ENCODE measurements at regions not wholly inside any gene's neighbourhood (a gene's known extent, or its start where the extent isn't known, plus 50 kb on each side); places are given as distances from the start of the nearest gene placed in this dataset.
"Not testable (repeated sequence)": the region's sequence is repeated elsewhere in the genome, so short reads cannot be mapped to it uniquely, and the experiment has no call there.

DNA sequence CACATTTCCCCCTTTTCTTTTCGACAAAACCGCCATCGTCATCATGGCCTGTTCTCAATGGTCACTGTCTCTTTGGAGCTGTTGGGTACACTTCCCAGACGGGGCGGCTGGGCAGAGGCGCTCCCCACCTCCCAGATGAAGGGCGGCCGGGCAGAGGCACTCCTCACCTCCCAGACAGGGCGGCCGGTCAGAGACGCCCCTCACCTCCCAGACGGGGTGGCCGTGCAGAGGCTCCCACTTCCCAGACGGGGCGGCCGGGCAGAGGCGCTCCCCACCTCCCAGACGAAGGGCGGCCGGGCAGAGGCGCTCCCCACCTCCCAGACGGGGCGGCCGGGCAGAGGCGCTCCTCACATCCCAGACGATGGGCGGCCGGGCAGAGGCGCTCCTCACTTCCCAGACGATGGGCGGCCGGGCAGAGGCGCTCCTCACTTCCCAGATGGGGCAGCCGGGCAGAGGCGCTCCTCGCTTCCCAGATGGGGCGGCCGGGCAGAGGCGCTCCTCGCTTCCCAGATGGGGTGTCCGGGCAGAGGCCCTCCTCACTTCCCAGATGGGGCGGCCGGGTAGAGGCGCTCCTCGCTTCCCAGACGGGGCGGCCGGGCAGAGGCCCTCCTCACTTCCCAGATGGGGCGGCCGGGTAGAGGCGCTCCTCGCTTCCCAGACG lies 82.6 kb upstream of the TFPI start:
- TF ChIP-seq, protein P1, sequence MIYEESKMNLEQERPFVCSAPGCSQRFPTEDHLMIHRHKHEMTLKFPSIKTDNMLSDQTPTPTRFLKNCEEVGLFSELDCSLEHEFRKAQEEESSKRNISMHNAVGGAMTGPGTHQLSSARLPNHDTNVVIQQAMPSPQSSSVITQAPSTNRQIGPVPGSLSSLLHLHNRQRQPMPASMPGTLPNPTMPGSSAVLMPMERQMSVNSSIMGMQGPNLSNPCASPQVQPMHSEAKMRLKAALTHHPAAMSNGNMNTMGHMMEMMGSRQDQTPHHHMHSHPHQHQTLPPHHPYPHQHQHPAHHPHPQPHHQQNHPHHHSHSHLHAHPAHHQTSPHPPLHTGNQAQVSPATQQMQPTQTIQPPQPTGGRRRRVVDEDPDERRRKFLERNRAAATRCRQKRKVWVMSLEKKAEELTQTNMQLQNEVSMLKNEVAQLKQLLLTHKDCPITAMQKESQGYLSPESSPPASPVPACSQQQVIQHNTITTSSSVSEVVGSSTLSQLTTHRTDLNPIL (CRISPR knock-in tag; IDR thresholded peaks at IDR 0.05; ENCODE audit: low read depth): not testable (repeated sequence)
- TF ChIP-seq ESRRG (CRISPR knock-in tag; IDR thresholded peaks at IDR 0.05); PPARA (CRISPR knock-in tag; IDR thresholded peaks at IDR 0.05; ENCODE audit: borderline replicate concordance); GLIS3 (CRISPR knock-in tag; IDR thresholded peaks at IDR 0.05); SNAI2 (CRISPR knock-in tag; IDR thresholded peaks at IDR 0.05); ZNF70 (CRISPR knock-in tag; IDR thresholded peaks at IDR 0.05); ZNF8 (CRISPR knock-in tag; IDR thresholded peaks at IDR 0.05): not testable (repeated sequence)
- TF ChIP-seq, protein P2, sequence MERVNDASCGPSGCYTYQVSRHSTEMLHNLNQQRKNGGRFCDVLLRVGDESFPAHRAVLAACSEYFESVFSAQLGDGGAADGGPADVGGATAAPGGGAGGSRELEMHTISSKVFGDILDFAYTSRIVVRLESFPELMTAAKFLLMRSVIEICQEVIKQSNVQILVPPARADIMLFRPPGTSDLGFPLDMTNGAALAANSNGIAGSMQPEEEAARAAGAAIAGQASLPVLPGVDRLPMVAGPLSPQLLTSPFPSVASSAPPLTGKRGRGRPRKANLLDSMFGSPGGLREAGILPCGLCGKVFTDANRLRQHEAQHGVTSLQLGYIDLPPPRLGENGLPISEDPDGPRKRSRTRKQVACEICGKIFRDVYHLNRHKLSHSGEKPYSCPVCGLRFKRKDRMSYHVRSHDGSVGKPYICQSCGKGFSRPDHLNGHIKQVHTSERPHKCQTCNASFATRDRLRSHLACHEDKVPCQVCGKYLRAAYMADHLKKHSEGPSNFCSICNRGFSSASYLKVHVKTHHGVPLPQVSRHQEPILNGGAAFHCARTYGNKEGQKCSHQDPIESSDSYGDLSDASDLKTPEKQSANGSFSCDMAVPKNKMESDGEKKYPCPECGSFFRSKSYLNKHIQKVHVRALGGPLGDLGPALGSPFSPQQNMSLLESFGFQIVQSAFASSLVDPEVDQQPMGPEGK (CRISPR knock-in tag; IDR thresholded peaks at IDR 0.05; ENCODE audit: borderline replicate concordance): not testable (repeated sequence)
- TF ChIP-seq, protein P3, sequence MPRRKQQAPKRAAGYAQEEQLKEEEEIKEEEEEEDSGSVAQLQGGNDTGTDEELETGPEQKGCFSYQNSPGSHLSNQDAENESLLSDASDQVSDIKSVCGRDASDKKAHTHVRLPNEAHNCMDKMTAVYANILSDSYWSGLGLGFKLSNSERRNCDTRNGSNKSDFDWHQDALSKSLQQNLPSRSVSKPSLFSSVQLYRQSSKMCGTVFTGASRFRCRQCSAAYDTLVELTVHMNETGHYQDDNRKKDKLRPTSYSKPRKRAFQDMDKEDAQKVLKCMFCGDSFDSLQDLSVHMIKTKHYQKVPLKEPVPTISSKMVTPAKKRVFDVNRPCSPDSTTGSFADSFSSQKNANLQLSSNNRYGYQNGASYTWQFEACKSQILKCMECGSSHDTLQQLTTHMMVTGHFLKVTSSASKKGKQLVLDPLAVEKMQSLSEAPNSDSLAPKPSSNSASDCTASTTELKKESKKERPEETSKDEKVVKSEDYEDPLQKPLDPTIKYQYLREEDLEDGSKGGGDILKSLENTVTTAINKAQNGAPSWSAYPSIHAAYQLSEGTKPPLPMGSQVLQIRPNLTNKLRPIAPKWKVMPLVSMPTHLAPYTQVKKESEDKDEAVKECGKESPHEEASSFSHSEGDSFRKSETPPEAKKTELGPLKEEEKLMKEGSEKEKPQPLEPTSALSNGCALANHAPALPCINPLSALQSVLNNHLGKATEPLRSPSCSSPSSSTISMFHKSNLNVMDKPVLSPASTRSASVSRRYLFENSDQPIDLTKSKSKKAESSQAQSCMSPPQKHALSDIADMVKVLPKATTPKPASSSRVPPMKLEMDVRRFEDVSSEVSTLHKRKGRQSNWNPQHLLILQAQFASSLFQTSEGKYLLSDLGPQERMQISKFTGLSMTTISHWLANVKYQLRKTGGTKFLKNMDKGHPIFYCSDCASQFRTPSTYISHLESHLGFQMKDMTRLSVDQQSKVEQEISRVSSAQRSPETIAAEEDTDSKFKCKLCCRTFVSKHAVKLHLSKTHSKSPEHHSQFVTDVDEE (CRISPR knock-in tag; IDR thresholded peaks at IDR 0.05): not testable (repeated sequence)
- TF ChIP-seq, protein P4, sequence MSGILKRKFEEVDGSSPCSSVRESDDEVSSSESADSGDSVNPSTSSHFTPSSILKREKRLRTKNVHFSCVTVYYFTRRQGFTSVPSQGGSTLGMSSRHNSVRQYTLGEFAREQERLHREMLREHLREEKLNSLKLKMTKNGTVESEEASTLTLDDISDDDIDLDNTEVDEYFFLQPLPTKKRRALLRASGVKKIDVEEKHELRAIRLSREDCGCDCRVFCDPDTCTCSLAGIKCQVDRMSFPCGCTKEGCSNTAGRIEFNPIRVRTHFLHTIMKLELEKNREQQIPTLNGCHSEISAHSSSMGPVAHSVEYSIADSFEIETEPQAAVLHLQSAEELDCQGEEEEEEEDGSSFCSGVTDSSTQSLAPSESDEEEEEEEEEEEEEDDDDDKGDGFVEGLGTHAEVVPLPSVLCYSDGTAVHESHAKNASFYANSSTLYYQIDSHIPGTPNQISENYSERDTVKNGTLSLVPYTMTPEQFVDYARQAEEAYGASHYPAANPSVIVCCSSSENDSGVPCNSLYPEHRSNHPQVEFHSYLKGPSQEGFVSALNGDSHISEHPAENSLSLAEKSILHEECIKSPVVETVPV (CRISPR knock-in tag; IDR thresholded peaks at IDR 0.05): not testable (repeated sequence)

Data from SK-N-SH treated with all-trans-retinoic acid at 6 μM for 48 hours (cell line).